ENCODE measurements at regions not wholly inside any gene's neighbourhood (a gene's known extent, or its start where the extent isn't known, plus 50 kb on each side); places are given as distances from the start of the nearest gene placed in this dataset.

GRCh38 chr6:152909241-152909640 lies 73.6 kb downstream of the FBXO5 start:
- no peak for DNase-seq

- no peak for DNase-seq
Measured at GRCh38 chr6:152916035-152916434, 66.8 kb downstream of the FBXO5 start.

GRCh38 chr6:152918991-152919390 lies 63.9 kb downstream of the FBXO5 start:
- no peak for DNase-seq

GRCh38 chr6:152920016-152920415 lies 62.8 kb downstream of the FBXO5 start:
- DNase-seq = no peak

Measured in activated T-cell treated with anti-CD3 and anti-CD28 coated beads, Interleukin-2, amount 50 U/mL, for 1 hour (primary cell).